Stimulated activated CD4-positive, alpha-beta T cell treated with anti-CD3 and anti-CD28 coated beads, Interleukin-15, amount 100 ng/mL, for 48 hours (primary cell): ENCODE measurements at regions not wholly inside any gene's neighbourhood (a gene's known extent, or its start where the extent isn't known, plus 50 kb on each side); places are given as distances from the start of the nearest gene placed in this dataset.
"Not testable (repeated sequence)": the region's sequence is repeated elsewhere in the genome, so short reads cannot be mapped to it uniquely, and the experiment has no call there.

Experiments used
- DNase-seq, 2 donors: peaks; one replicate each; pipeline ENCODE4 v3.0.0-alpha.2; 2020; ENCODE audit warnings: low read depth in 2 of 2

GRCh38 chr10:2189356-2189755 is 452.0 kb upstream of the ADARB2 start:
- DNase-seq = not testable (repeated sequence)

DNA sequence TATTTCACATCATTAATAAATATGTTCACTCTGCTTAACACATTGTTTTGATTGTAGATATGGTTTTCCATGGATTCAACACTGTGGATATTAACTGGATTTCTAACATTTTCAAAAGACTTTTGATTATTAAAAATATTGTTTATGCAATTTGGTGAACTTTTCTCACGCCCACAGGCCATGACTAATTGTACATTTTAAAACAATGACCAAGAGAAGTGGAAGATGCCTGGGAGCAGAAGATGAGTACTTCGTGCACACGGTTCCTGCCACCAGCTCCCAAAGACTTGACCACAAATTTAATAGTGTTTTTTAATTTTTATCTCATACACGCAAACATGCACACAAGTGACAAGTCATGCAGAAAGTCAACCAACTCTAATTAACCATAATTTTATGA is 451.0 kb upstream of the ADARB2 start:
- DNase-seq = no peak

DNA sequence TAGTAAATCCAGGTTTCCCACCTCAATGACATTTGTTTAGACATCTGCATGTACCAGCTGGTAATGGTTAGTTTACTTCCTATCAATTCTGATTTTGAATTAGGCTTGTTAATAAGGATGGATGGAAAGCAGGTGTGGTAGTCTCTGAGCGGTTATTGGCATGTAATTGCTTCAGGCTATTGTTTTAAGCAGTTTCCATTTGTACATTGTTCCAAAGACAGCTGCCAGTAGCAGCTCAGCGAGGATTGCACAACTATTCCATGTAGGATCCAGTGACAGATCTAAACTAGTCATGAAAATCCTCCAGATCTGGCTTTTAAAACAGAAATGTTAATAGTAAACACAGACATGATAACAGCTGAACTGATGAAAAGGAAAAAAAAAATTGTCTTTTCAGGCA is 436.0 kb upstream of the ADARB2 start:
- DNase-seq = no peak

- DNase-seq = no peak
Measured at GRCh38 chr10:2165771-2166460, 428.6 kb upstream of the ADARB2 start.

- no peak for DNase-seq
Measured at GRCh38 chr10:2150288-2150687, 413.0 kb upstream of the ADARB2 start.

- DNase-seq = no peak
Measured at GRCh38 chr10:2145926-2146478, 408.7 kb upstream of the ADARB2 start.

DNA sequence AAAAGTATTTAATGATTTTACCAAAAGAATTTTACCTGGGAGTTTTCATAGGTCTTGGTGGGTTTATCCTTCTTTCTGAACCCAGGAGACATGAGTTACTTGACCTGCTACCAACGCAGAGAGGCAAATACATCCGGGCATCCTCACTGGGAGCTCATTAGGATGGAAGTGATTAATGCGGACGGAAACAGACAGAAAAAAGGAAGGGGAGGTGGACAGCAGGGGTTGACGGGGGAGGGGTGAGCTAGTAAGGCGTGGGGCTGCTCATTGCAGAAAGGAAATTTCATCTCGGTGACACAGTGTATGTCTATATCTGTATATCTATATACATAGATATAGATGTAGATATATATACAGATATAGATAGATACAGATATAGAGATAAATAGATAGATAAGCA is 408.2 kb upstream of the ADARB2 start:
- DNase-seq = no peak

GRCh38 chr10:2144584-2144983 is 407.3 kb upstream of the ADARB2 start:
- DNase-seq = no peak

DNA sequence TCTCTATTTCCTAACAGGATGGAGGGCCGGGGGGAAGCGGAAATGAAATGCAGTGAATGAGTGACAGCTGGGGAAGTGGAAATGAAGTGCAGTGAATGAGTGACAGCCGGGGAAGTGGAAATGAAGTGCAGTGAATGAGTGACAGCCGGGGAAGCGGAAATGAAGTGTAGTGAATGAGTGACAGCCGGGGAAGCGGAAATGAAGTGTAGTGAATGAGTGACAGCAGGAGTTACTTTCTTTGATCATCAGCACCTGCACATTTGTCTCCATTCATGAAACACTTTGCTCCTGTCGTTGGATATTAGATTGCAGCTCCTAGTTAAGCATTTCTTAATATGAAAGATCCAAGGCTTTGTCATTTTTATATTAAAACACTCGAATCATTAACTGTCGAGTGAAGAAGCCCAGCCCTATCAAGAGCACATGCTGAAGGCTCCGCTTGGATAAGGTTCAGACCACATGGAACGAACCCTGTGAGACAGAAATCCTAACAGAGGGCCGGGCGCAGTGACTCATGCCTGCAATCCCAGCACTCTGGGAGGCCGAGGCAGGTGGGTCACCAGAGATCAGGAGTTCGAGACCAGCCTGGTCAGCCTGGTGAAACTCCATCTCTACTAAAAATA is 406.0 kb upstream of the ADARB2 start:
- DNase-seq = no peak

DNA sequence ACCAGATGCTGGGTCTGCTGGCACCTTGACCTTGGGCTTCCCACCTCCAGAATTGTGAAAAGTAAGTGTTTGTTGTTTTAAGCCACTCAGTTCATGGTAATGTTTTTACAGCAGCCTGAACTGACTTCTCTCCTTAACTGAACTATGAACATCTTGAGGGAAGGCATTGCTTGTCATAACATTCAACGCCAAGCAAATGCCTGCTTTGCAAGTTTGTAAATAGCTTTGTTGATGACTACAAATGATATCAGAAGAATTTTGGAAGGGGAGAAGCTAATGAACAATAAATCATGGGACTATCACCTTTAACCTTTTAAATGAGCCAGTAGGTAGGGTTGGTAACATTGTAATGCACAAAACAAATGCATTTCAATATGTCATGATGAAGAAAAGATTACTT is 402.4 kb upstream of the ADARB2 start:
- no peak for DNase-seq

GRCh38 chr10:2137549-2138174 is 400.3 kb upstream of the ADARB2 start:
- no peak for DNase-seq

DNA sequence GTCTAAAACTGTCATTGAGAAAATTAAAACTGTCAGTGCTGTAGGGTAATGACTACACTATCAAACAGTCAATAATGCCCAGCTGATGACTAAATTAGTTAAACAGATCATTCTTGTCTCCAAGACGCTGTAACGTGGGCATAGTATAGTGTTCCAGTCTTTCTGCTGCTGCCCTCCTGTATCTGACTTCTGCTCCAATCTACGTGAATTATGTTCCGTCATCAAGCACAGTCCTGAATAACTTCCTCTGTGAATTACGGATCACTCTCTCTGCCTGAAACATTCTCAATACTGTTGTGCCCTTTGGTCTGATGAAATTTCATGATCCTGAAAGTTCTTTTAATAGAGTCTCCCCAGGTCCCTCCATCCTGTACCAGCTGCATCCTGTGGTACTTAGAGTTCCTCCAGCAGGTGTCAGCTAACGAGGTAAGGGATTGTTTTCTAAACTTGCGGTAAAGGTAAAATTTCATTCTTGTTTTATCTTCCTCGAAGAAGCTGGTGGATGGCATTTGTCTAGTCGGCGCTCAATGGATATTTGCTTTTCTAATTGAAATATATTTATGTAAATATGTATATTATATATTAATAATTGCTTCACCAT is 393.5 kb upstream of the ADARB2 start:
- DNase-seq = no peak

GRCh38 chr10:2128991-2129390 is 391.7 kb upstream of the ADARB2 start:
- no peak for DNase-seq

DNA sequence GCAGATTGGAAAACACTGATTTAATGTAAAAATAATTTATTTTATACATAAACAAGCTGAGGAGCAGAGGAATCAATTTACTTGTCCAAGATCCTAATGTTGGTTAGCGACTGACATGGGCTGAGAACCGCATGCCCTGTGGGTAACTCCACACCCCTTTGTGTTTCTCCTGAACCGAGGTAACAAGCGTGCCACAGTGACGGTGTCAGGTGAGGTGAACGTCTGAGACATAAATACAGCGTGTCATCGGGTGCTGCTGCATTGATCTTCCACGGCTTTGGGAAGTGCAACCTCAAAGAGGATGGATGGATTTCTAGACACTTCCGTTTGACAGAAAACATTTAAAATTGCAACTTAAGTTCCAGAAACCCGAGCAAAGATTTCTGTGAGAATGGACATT is 386.8 kb upstream of the ADARB2 start:
- DNase-seq = no peak

DNA sequence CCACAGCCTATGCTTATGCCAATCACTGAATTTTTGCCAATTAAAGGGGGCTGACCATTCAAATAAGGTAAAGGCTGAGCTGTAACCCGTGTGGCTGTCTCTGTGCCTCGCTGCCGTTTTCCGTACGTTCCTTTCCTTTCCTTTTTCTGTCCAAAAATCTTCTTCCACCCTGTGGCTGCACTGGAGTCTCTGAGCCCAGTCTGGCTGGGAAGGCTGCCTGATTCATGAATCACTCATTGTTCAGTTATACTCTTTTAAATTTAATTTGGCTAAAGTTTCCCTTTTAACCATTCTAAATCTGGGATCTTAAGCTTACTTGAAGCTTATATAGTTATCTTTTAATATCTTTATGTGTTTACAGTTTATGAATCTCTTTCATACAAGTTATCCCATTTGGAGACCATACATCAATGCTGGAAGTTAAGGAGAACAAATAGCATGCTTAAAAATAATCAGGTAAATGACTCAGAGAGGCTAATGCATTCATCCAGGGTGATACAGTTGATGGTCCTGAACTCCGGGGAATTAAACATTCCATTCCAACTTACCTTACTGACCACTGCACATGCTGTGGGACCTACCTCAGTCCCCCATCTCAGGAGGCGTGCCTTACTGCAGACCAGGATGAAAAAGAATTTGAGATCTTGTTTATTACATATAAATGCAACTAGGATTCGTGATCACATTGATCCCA is 385.3 kb upstream of the ADARB2 start:
- DNase-seq = no peak

DNA sequence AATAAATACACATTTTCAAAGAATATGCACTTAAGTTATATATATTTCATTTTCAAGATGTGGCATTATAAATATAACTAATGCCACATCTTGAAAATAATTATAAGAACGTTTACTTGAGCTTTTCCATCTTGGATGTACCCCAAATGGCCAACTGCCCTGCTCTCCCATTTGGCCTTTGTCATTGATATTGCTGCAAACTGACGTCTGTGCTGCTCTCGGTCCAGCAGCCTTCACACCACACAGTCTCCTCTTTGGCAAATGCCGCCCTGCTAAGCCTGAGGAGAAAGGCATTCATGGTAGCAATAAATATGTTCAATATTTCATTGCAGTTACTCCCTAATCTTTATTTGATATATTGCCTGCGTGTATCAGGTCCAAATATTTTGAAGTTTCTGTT is 384.6 kb upstream of the ADARB2 start:
- no peak for DNase-seq

DNA sequence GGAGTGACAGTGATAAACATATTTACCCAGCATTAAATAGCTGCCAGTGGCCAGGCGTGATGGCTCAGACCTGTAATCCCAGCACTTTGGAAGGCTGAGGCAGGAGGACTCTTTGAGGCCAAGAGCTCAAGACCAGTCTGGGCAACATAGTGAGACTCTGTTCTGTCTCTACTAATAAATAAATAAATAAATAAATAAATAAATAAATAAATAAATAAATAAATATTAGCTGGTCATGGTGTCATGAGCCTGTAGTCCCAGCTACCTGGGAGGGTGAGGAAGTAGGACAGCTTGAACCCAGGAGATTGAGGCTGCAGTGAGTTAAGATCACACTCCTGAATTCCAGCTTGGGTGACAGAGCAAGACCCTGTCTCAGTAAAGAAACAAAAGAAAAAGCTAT is 384.0 kb upstream of the ADARB2 start:
- DNase-seq = no peak

DNA sequence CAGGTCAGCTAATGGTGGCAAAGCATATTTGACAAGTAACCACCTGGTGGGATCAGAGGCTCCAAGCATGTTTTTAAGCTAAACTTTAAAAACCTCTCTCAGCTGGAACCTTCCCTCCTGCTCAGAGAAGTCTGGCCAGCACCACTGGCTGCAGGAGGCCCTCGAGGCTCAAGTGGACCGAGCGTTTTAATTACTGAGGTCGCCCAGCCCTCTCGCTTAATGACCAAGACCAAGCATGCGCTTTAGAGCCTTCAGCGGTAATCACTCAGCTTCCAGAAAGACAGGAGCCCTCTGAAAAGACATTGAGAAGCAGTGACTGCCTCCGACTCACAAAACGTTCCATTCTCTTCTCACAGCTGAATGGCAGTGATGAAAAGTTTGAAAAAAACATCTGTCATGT is 383.4 kb upstream of the ADARB2 start:
- DNase-seq = no peak

DNA sequence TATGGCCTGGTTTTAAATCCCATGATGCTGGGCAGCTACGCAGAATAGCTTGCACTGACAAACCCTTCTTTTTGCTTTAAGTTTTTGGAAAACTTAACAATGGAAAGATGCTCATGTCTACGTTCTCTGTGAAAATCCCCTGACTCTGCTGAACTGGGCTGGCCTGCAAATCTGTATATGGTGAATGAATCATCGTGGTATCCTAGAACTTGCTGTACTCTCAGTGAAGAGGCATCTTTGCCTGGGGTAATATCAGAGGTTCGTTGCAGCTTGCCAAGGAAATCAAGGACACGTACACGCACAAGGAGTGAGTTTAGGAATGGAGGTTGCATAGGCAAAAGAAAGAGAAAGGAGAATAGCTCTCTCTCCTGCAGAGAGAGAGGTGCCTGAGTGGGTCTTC is 382.0 kb upstream of the ADARB2 start:
- no peak for DNase-seq

DNA sequence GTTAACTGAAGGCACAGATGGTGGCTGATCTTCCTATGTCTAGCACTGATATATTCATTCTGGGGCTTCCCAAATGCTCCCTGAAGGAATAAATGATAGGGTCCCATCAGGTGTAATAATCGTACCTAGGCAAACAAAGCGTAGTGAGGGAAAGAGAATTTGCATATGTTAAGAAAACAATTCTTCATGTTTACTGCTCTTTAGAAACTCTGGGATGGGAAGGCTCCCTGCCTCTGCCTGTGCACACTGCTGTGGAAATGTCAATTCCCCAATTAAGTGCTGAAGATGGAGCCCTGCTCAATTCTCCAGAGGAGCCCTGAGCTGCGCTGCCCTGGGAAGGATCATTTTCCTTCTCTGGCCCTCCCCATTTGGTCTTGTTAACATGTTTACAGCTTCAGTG is 380.9 kb upstream of the ADARB2 start:
- DNase-seq = no peak

- DNase-seq = no peak
Measured at GRCh38 chr10:2117641-2118040, 380.3 kb upstream of the ADARB2 start.

DNA sequence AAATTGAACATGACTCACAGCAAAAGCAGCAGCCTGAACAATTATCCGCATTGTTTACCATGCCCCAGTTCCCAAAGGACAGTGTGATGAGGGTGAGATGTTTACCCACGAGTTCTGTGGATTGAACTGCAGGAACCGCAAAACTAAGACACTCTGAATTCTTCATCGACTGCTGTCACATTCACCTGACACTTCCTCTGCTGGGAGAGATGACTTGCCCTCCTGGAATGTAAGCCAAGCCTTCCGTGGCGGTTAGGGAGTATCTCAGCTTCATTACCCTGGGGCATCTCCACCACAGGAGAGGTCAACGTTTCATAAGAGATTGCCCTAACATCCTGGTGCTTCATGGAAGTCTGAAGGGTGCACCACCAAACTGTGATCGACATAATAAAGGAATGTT is 374.6 kb upstream of the ADARB2 start:
- DNase-seq = no peak
